Brain pericyte (primary cell): ENCODE measurements at regions not wholly inside any gene's neighbourhood (a gene's known extent, or its start where the extent isn't known, plus 50 kb on each side); places are given as distances from the start of the nearest gene placed in this dataset.
"Not testable (repeated sequence)": the region's sequence is repeated elsewhere in the genome, so short reads cannot be mapped to it uniquely, and the experiment has no call there.

ENCODE experiments used
- DNase-seq: peaks from one replicate; pipeline ENCODE4 v3.0.0-alpha.2; 2012; ENCODE audit warnings: low read depth, low spot score

GRCh38 chr3:147240581-147240980 lies 165.8 kb downstream of the ZIC4 start:
- no peak for DNase-seq

- no peak for DNase-seq
Observed at GRCh38 chr3:147237991-147238390, 168.4 kb downstream of the ZIC4 start.

- not testable (repeated sequence) for DNase-seq
Observed at GRCh38 chr3:147231980-147232379, 174.4 kb downstream of the ZIC4 start.

- no peak for DNase-seq
Observed at GRCh38 chr3:147231111-147231510, 175.2 kb downstream of the ZIC4 start.

- no peak for DNase-seq
Observed at GRCh38 chr3:147222291-147222690, 184.1 kb downstream of the ZIC4 start.

GRCh38 chr3:147218965-147219364 lies 187.4 kb downstream of the ZIC4 start:
- no peak for DNase-seq

- DNase-seq = no peak
Observed at GRCh38 chr3:147216143-147216673, 190.1 kb downstream of the ZIC4 start.

- no peak for DNase-seq
Observed at GRCh38 chr3:147215660-147216059, 190.7 kb downstream of the ZIC4 start.

GRCh38 chr3:147213633-147214032 lies 192.7 kb downstream of the ZIC4 start:
- no peak for DNase-seq

- no peak for DNase-seq
Observed at GRCh38 chr3:147210676-147211075, 195.7 kb downstream of the ZIC4 start.

GRCh38 chr3:147201086-147201485 lies 205.3 kb downstream of the ZIC4 start:
- DNase-seq = no peak

- DNase-seq = no peak
Observed at GRCh38 chr3:147200545-147200944, 205.8 kb downstream of the ZIC4 start.

- no peak for DNase-seq
Observed at GRCh38 chr3:147197739-147198138, 208.6 kb downstream of the ZIC4 start.

- DNase-seq = no peak
Observed at GRCh38 chr3:147195887-147196286, 210.5 kb downstream of the ZIC4 start.

- DNase-seq = peak; percentile 17
Observed at GRCh38 chr3:147191795-147192385, 214.5 kb downstream of the ZIC4 start.

GRCh38 chr3:147189016-147189415 lies 217.3 kb downstream of the ZIC4 start:
- DNase-seq = no peak

GRCh38 chr3:147187687-147188086 lies 218.7 kb downstream of the ZIC4 start:
- DNase-seq = no peak

GRCh38 chr3:147185781-147186180 lies 220.6 kb downstream of the ZIC4 start:
- DNase-seq = no peak

GRCh38 chr3:147184794-147185193 lies 221.5 kb downstream of the ZIC4 start:
- no peak for DNase-seq

- no peak for DNase-seq
Observed at GRCh38 chr3:147173257-147173656, 233.1 kb downstream of the ZIC4 start.

- no peak for DNase-seq
Observed at GRCh38 chr3:147162743-147163142, 243.6 kb downstream of the ZIC4 start.

- no peak for DNase-seq
Observed at GRCh38 chr3:147161833-147162232, 244.5 kb downstream of the ZIC4 start.

GRCh38 chr3:147160984-147161383 lies 245.4 kb downstream of the ZIC4 start:
- no peak for DNase-seq

GRCh38 chr3:147159141-147159540 lies 247.2 kb downstream of the ZIC4 start:
- peak; percentile 7 for DNase-seq
